ENCODE measurements at regions not wholly inside any gene's neighbourhood (a gene's known extent, or its start where the extent isn't known, plus 50 kb on each side); places are given as distances from the start of the nearest gene placed in this dataset.

- DNase-seq (ENCODE audit: low read depth), result no peak
- no peak overlapping the region for H3K4me3 ChIP-seq (ENCODE audit: low read depth, low read length)
- no peak for TF ChIP-seq CTCF (conservative IDR thresholded peaks at IDR 0.05; ENCODE audit: low read depth, low read length)
These were observed 441.6 kb downstream of the HAPSTR1 start for GRCh38 chr16:9533042-9533441.

GRCh38 chr16:9534759-9535158, 443.3 kb downstream of the HAPSTR1 start:
- no peak for TF ChIP-seq CTCF (conservative IDR thresholded peaks at IDR 0.05; ENCODE audit: low read depth, low read length)
- no peak for DNase-seq (ENCODE audit: low read depth)
- no peak overlapping the region for H3K4me3 ChIP-seq (ENCODE audit: low read depth, low read length)

- no peak overlapping the region for H3K4me3 ChIP-seq (ENCODE audit: low read depth, low read length)
- DNase-seq (ENCODE audit: low read depth), result no peak
- no peak for TF ChIP-seq CTCF (conservative IDR thresholded peaks at IDR 0.05; ENCODE audit: low read depth, low read length)
These were observed 445.5 kb downstream of the HAPSTR1 start for GRCh38 chr16:9536905-9537304.

GRCh38 chr16:9539346-9539745, 447.9 kb downstream of the HAPSTR1 start:
- no peak for TF ChIP-seq CTCF (conservative IDR thresholded peaks at IDR 0.05; ENCODE audit: low read depth, low read length)
- DNase-seq (ENCODE audit: low read depth), result no peak
- H3K4me3 ChIP-seq (ENCODE audit: low read depth, low read length), result no peak overlapping the region

GRCh38 chr16:9541723-9542122, 450.3 kb downstream of the HAPSTR1 start:
- no peak overlapping the region for H3K4me3 ChIP-seq (ENCODE audit: low read depth, low read length)
- DNase-seq (ENCODE audit: low read depth), result no peak
- no peak for TF ChIP-seq CTCF (conservative IDR thresholded peaks at IDR 0.05; ENCODE audit: low read depth, low read length)

- H3K4me3 ChIP-seq (ENCODE audit: low read depth, low read length), result no peak overlapping the region
- TF ChIP-seq CTCF (conservative IDR thresholded peaks at IDR 0.05; ENCODE audit: low read depth, low read length), result no peak
- DNase-seq (ENCODE audit: low read depth), result no peak
These were observed 450.8 kb downstream of the HAPSTR1 start for GRCh38 chr16:9542165-9542755.
